DMS53 (cell line): ENCODE measurements at regions not wholly inside any gene's neighbourhood (a gene's known extent, or its start where the extent isn't known, plus 50 kb on each side); places are given as distances from the start of the nearest gene placed in this dataset.

Source experiments
- DNase-seq: peaks from one replicate; lab custom pipeline; 2025; lab: John Stamatoyannopoulos, UW

GRCh38 chr9:135240222-135240621 lies 152.8 kb downstream of the OLFM1 start:
- DNase-seq, result no peak

GRCh38 chr9:135240871-135241311 lies 153.4 kb downstream of the OLFM1 start:
- no peak for DNase-seq

- no peak for DNase-seq
These were observed 154.0 kb downstream of the OLFM1 start for GRCh38 chr9:135241381-135242048.

GRCh38 chr9:135242049-135242396 lies 154.6 kb downstream of the OLFM1 start:
- DNase-seq, result no peak

GRCh38 chr9:135242406-135242805 lies 154.9 kb downstream of the OLFM1 start:
- DNase-seq, result no peak

GRCh38 chr9:135243201-135244190 lies 156.0 kb downstream of the OLFM1 start:
- DNase-seq, result no peak

- no peak for DNase-seq
These were observed 157.1 kb downstream of the OLFM1 start for GRCh38 chr9:135244271-135245221.

GRCh38 chr9:135245482-135246247 lies 158.2 kb downstream of the OLFM1 start:
- no peak for DNase-seq

- no peak for DNase-seq
These were observed 159.1 kb downstream of the OLFM1 start for GRCh38 chr9:135246248-135247205.

- DNase-seq, result no peak
These were observed 159.9 kb downstream of the OLFM1 start for GRCh38 chr9:135247227-135247930.

- DNase-seq, result no peak
These were observed 160.6 kb downstream of the OLFM1 start for GRCh38 chr9:135248111-135248510.

GRCh38 chr9:135248721-135249120 lies 161.3 kb downstream of the OLFM1 start:
- DNase-seq, result no peak

- no peak for DNase-seq
These were observed 161.7 kb downstream of the OLFM1 start for GRCh38 chr9:135249191-135249590.

- DNase-seq, result no peak
These were observed 162.2 kb downstream of the OLFM1 start for GRCh38 chr9:135249711-135250110.

GRCh38 chr9:135251331-135251761 lies 163.9 kb downstream of the OLFM1 start:
- DNase-seq, result no peak

GRCh38 chr9:135251996-135252760 lies 164.7 kb downstream of the OLFM1 start:
- DNase-seq, result no peak

GRCh38 chr9:135252980-135253304 lies 165.5 kb downstream of the OLFM1 start:
- DNase-seq, result no peak

- DNase-seq, result no peak
These were observed 166.0 kb downstream of the OLFM1 start for GRCh38 chr9:135253305-135254004.
